ENCODE measurements at regions not wholly inside any gene's neighbourhood (a gene's known extent, or its start where the extent isn't known, plus 50 kb on each side); places are given as distances from the start of the nearest gene placed in this dataset.

DNA sequence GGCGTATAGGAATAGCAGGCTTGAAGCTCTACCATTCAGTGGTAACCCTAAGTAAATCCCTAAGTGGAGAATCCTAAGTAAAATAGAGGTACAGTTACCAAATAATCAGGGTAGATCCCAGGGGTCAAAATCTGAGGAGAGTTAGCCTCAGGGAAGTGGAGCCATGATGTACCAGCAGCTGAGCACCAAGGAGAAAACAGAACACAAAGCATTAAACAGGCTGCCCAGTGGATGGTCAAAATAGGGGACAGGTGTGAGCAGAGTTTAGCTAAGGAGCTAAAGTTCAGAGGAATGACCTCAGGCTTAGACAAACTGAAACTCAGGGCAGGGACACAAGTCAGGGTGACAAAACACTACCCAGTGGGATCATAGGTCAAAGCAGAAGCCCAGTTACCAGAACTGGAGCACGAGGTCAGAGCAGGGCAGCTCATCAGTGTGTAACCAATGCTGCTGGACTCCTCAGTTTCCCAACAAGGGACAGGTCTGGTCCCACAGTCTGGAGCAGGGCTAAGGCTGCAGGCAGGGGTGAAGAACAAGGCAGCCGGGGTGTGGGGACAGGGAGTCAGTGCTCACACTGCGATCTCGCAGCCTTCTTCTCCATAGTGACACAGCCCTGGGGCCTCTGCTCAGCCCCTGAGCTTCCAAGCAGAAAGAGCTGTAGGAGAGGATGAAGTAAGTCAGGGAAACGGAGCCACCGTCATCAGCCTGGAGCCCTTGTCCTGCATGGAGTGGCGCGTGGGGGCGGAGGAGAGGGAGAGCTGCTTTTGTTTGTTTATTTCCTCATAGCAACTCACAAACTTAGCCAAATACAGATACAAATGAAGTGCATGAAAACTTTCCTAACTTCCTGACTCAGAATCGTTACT, 264.0 kb downstream of the MREG start (continued):
- TF ChIP-seq, protein P1, sequence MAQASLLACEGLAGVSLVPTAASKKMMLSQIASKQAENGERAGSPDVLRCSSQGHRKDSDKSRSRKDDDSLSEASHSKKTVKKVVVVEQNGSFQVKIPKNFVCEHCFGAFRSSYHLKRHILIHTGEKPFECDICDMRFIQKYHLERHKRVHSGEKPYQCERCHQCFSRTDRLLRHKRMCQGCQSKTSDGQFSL (CRISPR knock-in tag; IDR thresholded peaks at IDR 0.05) = 0 out of 2 replicates have a peak, but pooled peaks have one; percentile 33
- TF ChIP-seq KDM5A (IDR thresholded peaks at IDR 0.05; ENCODE audit: borderline replicate concordance, low read length) = no peak
- peak; percentile 31; the same call in 1 of the 2 replicates for TF ChIP-seq REL (CRISPR knock-in tag; conservative IDR thresholded peaks at IDR 0.05)
- TF ChIP-seq TEF (CRISPR knock-in tag; IDR thresholded peaks at IDR 0.05) = no peak
- TF ChIP-seq, protein P2, sequence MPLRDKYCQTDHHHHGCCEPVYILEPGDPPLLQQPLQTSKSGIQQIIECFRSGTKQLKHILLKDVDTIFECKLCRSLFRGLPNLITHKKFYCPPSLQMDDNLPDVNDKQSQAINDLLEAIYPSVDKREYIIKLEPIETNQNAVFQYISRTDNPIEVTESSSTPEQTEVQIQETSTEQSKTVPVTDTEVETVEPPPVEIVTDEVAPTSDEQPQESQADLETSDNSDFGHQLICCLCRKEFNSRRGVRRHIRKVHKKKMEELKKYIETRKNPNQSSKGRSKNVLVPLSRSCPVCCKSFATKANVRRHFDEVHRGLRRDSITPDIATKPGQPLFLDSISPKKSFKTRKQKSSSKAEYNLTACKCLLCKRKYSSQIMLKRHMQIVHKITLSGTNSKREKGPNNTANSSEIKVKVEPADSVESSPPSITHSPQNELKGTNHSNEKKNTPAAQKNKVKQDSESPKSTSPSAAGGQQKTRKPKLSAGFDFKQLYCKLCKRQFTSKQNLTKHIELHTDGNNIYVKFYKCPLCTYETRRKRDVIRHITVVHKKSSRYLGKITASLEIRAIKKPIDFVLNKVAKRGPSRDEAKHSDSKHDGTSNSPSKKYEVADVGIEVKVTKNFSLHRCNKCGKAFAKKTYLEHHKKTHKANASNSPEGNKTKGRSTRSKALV (CRISPR knock-in tag; IDR thresholded peaks at IDR 0.05) = peak; percentile 75; the same call in 1 of the 2 replicates
- TF ChIP-seq SRY (CRISPR knock-in tag; IDR thresholded peaks at IDR 0.05) = peak; percentile 95
- peak; percentile 99 for TF ChIP-seq NCOA1 (CRISPR knock-in tag; IDR thresholded peaks at IDR 0.05)
- TF ChIP-seq, protein P3, sequence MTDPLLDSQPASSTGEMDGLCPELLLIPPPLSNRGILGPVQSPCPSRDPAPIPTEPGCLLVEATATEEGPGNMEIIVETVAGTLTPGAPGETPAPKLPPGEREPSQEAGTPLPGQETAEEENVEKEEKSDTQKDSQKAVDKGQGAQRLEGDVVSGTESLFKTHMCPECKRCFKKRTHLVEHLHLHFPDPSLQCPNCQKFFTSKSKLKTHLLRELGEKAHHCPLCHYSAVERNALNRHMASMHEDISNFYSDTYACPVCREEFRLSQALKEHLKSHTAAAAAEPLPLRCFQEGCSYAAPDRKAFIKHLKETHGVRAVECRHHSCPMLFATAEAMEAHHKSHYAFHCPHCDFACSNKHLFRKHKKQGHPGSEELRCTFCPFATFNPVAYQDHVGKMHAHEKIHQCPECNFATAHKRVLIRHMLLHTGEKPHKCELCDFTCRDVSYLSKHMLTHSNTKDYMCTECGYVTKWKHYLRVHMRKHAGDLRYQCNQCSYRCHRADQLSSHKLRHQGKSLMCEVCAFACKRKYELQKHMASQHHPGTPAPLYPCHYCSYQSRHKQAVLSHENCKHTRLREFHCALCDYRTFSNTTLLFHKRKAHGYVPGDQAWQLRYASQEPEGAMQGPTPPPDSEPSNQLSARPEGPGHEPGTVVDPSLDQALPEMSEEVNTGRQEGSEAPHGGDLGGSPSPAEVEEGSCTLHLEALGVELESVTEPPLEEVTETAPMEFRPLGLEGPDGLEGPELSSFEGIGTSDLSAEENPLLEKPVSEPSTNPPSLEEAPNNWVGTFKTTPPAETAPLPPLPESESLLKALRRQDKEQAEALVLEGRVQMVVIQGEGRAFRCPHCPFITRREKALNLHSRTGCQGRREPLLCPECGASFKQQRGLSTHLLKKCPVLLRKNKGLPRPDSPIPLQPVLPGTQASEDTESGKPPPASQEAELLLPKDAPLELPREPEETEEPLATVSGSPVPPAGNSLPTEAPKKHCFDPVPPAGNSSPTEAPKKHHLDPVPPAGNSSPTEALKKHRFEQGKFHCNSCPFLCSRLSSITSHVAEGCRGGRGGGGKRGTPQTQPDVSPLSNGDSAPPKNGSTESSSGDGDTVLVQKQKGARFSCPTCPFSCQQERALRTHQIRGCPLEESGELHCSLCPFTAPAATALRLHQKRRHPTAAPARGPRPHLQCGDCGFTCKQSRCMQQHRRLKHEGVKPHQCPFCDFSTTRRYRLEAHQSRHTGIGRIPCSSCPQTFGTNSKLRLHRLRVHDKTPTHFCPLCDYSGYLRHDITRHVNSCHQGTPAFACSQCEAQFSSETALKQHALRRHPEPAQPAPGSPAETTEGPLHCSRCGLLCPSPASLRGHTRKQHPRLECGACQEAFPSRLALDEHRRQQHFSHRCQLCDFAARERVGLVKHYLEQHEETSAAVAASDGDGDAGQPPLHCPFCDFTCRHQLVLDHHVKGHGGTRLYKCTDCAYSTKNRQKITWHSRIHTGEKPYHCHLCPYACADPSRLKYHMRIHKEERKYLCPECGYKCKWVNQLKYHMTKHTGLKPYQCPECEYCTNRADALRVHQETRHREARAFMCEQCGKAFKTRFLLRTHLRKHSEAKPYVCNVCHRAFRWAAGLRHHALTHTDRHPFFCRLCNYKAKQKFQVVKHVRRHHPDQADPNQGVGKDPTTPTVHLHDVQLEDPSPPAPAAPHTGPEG (CRISPR knock-in tag; IDR thresholded peaks at IDR 0.05) = peak; percentile 74; the same call in 1 of the 2 replicates
- 0 out of 2 replicates have a peak, but pooled peaks have one; percentile 50 for TF ChIP-seq LRRFIP1 (CRISPR knock-in tag; conservative IDR thresholded peaks at IDR 0.05)
- TF ChIP-seq ATM (IDR thresholded peaks at IDR 0.05; ENCODE audit: borderline replicate concordance) = no peak
- TF ChIP-seq HMG20B (CRISPR knock-in tag; conservative IDR thresholded peaks at IDR 0.05) = peak; percentile 83; the same call in 1 of the 2 replicates
- TF ChIP-seq AGO1 (IDR thresholded peaks at IDR 0.05; ENCODE audit: low read depth, low read length, poor library complexity, severe bottlenecking) = no peak
- no peak for TF ChIP-seq TAF15 (IDR thresholded peaks at IDR 0.05; ENCODE audit: low read depth, low read length, poor library complexity, severe bottlenecking)
- TF ChIP-seq YY1 (IDR thresholded peaks at IDR 0.05; ENCODE audit: insufficient read depth, insufficient replicate concordance, low read depth, low read length) = no peak

Measured in HepG2 (cell line).